GM19395 (cell line): ENCODE measurements at regions not wholly inside any gene's neighbourhood (a gene's known extent, or its start where the extent isn't known, plus 50 kb on each side); places are given as distances from the start of the nearest gene placed in this dataset.

Source experiments
- ATAC-seq: cut with Tn5 transposase; IDR thresholded peaks from one replicate; pipeline ENCODE4 v1.9.1; 2021; ENCODE audit warnings: mild to moderate bottlenecking, moderate library complexity; ENCODE audit not compliant: unreplicated experiment

DNA sequence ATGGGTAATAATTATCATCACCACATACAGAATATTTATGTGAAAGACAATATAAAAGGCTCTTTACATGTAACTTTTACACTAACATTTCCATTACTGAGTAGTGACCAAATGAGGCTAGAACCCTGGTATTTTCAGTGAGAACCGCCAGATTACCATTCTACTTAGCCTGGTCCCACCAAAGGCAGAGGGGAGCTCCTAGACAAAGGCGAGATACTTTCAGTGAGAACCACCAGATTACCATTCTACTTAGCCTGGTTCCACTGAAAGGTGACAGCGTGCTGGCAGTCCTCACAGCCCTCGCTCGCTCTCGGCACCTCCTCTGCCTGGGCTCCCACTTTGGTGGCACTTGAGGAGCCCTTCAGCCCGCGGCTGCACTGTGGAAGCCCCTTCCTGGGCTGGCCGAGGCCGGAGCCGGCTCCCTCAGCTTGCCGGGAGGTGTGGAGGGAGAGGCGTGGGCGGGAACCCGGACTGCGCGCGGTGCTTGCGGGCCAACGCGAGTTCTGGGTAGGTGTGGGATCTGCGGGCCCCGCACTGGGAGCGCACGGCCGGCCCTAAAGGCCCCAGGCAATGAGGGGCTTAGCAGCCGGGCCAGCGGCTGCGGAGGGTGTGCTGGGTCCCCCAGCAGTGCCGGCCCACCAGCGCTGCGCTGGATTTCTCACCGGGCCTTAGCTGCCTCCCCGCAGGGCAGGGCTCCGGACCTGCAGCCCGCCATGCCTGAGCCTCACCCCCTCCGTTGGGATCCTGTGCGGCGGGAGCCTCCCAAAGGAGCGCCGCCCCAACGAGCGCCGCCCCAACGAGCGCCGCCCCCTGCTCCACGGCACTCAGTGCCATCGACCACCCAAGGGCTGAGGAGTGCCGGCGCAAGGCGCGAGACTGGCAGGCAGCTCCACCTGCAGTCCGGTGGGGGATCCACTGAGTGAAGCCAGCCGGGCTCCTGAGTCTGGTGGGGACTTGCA is 1276.1 kb downstream of the PCDH7 start:
- no peak for ATAC-seq

DNA sequence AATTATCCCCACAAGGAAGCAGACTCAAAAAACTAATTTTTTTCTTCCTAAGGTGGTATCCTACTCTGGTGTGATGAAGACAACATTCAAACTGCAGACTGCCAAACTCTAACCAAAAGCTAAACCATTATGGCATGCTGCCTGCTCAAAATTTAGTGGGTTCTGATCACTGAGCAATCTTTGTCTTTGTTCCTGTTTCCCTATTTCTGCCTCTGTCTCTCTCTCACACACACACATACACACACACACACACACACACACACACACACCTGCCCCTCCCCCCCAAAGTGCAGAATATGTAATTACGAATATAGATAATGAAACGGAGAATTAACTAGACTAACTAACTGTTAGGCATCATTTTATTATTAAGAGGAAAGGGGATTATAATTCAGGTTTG is 1278.6 kb downstream of the PCDH7 start:
- no peak for ATAC-seq

GRCh38 chr4:31999848-32000247 is 1279.7 kb downstream of the PCDH7 start:
- ATAC-seq: no peak

DNA sequence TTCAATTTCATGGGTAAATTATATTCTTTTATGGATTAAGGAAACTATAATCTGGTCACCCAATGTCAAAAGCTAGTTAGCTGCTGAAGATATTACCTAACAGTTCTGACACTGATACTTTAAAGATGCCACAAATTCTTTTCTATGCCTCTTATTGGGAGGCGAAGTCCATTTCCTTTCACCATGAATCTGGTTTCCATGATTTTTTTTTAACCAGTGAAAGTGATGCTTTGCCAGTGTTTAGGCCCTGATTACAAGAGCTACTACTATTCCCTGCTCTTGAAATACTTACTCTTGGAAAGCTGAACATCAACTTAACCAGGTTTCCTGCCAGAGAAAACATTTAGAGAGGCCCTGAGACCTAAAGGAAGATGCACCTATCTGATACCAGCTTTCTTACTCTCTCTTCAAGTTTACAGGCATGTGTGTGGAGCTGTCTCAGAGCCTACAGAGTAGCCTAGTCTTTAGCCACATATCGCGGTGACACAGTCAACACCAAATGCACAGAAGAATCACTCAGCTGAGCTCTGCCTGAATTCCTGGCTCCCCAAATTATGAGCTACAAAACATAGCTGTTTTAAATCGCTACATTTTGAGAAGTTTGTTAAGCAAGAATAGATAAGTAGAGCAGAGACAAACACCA is 1280.8 kb downstream of the PCDH7 start:
- no peak for ATAC-seq

- ATAC-seq: no peak
These were observed 1282.0 kb downstream of the PCDH7 start for GRCh38 chr4:32002037-32002747.

- no peak for ATAC-seq
These were observed 1283.4 kb downstream of the PCDH7 start for GRCh38 chr4:32003548-32003947.

GRCh38 chr4:32010221-32010620 is 1290.1 kb downstream of the PCDH7 start:
- ATAC-seq: no peak

DNA sequence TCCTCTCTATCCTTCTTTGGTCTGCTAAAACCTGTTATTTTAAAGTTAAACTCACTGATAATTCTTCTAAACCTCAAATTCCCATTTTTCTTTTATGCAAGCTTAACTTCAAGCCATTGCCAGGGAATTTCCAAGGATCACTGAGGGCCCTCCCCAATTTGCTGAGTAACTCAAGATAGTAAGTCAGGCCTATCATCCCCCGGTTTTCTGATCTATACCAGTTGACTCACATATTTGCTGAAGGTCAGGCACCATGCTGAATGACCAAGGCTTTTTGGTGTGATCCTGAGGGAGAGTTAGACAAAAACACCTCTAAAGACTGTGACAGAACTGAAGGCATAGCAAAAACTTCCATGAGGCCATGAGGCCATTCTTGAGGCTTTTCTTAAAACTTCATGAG is 1301.9 kb downstream of the PCDH7 start:
- ATAC-seq: no peak

GRCh38 chr4:32025851-32026459 is 1305.8 kb downstream of the PCDH7 start:
- ATAC-seq: no peak

DNA sequence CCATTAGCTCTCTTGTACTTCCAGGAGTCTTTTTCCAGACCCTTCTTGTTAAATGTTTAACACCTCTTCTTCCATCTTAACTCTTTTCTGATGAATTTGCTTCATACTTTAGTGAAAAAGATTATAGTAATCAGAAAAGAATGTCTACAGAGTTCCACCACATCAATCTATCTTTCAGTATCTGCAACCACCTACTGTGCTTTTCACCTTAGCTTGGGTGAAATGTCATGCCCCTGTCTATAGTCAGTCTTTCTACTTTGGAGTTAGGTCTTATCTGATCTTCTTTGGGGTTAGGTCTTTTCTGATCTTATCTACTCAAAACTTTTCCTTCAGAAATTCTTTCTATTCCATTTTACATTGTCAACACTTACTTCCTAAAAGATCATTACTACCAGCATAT is 1310.2 kb downstream of the PCDH7 start:
- ATAC-seq: no peak

- ATAC-seq: no peak
These were observed 1310.9 kb downstream of the PCDH7 start for GRCh38 chr4:32031026-32031425.

DNA sequence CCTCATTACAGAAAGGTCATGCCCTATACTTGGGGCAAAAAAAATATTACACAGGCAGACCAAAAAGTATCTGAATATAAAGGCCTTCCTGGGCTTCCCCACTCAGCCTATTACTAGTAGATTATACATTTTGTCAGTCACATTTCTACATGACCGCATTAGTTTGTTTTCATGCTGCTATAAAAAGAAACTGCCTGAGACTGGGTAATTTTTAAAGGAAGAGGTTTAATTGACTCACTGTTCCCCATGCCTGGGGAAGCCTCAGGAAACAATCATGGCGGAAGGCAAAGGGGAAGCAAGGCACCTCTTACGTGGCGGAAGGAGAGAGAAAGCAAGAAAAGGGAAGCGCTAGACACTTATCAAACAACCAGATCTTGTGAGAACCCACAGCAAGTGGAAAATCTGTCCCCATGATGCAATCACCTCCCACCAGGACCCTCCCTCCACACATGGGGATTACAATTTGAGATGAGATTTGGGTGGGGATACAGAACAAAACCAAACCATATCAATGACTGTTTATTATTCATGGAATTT is 1312.0 kb downstream of the PCDH7 start:
- no peak for ATAC-seq

DNA sequence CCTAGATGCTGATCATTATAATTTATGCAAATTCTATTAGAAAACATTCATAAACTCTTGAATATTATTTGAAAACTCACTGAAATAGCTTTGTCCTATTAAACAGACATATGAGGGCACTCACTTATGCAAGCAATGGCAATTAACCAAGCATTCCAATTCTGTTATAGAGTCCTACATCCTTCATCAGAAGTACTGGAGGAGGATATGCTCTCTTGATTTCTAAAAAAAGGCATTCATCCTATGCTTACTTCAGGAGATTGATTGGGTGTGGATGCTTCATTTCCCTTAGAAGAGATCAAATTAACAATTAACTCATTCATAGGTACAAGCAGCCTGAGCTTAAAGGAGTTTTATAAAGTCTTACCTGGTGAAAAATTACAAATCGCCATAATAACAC is 1317.2 kb downstream of the PCDH7 start:
- no peak for ATAC-seq

GRCh38 chr4:32042486-32043247 is 1322.5 kb downstream of the PCDH7 start:
- no peak for ATAC-seq

DNA sequence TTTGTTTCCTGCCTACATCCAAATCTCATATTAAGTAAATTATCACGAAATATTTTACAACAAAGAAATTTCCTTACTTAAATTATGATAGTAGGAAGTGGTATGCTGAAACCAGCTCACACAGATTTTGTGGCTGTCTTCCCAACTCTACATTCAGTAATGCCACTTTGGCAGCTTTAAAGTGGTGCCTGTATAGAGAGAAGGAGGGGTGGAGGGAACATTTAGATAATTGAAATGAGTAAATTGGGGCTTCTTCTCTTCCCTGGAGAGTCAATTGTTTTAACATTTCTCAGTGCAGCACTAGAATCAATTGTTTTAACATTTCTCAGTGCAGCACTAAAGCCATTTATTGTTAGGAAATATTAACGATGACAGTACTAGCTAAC is 1323.1 kb downstream of the PCDH7 start:
- no peak for ATAC-seq

GRCh38 chr4:32061916-32062315 is 1341.7 kb downstream of the PCDH7 start:
- no peak for ATAC-seq

DNA sequence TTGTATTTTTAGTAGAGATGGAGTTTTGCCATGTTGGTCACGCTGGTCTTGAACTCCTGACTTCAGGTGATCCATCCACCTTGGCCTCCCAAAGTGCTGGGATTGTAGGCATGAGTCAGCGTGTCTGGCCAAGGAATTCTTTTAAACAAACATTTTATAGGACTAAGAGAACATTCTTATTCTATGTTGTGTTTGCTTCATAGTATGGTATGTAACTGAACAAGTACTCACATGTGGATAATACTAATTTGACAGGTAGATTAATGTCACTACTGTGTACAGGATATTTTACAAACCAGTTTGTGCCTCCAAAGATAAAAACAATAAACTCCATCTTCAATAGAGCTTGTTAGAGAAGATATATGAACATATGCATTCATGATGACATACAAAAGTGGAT is 1353.4 kb downstream of the PCDH7 start:
- no peak for ATAC-seq

GRCh38 chr4:32087211-32087610 is 1367.0 kb downstream of the PCDH7 start:
- ATAC-seq: no peak

- no peak for ATAC-seq
These were observed 1374.8 kb downstream of the PCDH7 start for GRCh38 chr4:32094987-32095386.

DNA sequence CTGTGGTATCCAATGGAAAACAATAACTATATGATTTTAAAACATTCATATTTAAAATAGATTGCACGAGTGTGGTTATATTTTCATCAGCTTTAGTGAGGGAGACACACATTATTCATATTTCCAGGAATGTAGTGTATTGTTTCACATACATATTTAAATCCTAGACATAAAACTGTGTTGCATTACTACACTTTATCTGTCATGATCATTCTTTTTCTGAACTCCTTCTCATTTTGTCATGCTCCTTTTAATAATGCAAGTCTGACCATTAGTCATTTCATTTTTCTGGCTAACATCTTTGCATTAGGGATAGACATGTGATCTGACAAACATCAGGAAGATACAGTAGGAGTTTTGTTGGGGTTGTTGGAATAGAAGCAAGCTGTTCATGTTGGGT is 1382.7 kb downstream of the PCDH7 start:
- ATAC-seq: no peak
